Parathyroid adenoma (tissue), 2 donors: ENCODE measurements at regions not wholly inside any gene's neighbourhood (a gene's known extent, or its start where the extent isn't known, plus 50 kb on each side); places are given as distances from the start of the nearest gene placed in this dataset.

Source experiments
- H2AFZ ChIP-seq: fragments of 300-600 bp; sonication (generic); one replicate; pipeline ENCODE4 v1.7.0; 2017; ENCODE audit warnings: antibody characterized with exemption, mild to moderate bottlenecking
- H3K27ac ChIP-seq: fragments of 300-600 bp; sonication (generic); one replicate; pipeline ENCODE4 v1.7.0; 2017
- H3K27me3 ChIP-seq: fragments of 300-600 bp; sonication (generic); one replicate; pipeline ENCODE4 v1.7.0; 2017; ENCODE audit warnings: low read length; ENCODE audit not compliant: control insufficient read depth, insufficient read depth
- H3K36me3 ChIP-seq: fragments of 300-600 bp; sonication (generic); one replicate; pipeline ENCODE4 v1.7.0; 2017; ENCODE audit warnings: low read length; ENCODE audit not compliant: control insufficient read depth, insufficient read depth
- H3K4me1 ChIP-seq: fragments of 300-600 bp; sonication (generic); one replicate; pipeline ENCODE4 v1.7.0; 2017; ENCODE audit warnings: control low read depth
- H3K4me2 ChIP-seq: fragments of 300-600 bp; sonication (generic); one replicate; pipeline ENCODE4 v1.7.0; 2017; ENCODE audit warnings: low read length
- H3K4me3 ChIP-seq: fragments of 300-600 bp; sonication (generic); one replicate; pipeline ENCODE4 v1.7.0; 2017; ENCODE audit warnings: low read depth, low read length
- H3K79me2 ChIP-seq: fragments of 300-600 bp; sonication (generic); one replicate; pipeline ENCODE4 v1.7.0; 2017; ENCODE audit warnings: control low read depth
- H3K9ac ChIP-seq: fragments of 300-600 bp; sonication (generic); one replicate; pipeline ENCODE4 v1.7.0; 2017; ENCODE audit warnings: mild to moderate bottlenecking
- H3K9me3 ChIP-seq: fragments of 300-600 bp; sonication (generic); one replicate; pipeline ENCODE4 v1.7.0; 2017; ENCODE audit warnings: low read length; ENCODE audit not compliant: control insufficient read depth
- TF ChIP-seq, protein P1 (sequence below): fragments of 300-600 bp; sonication (generic); IDR thresholded peaks from one replicate; pipeline ENCODE4 v1.7.0; 2017; ENCODE audit warnings: antibody characterized with exemption, mild to moderate bottlenecking
- donor health status: primary hyperparathyroidism.

GRCh38 chr10:111142092-111142768 lies 65.4 kb downstream of the ADRA2A start:
- Histone ChIP-seq H3K36me3 (no peaks in the 10 kb centered on the region), H3K79me2 (no peaks in the 10 kb centered on the region), H3K4me3 (no peak overlapping the region), H3K27me3 (no peaks in the 10 kb centered on the region), H3K9me3 (no peaks in the 10 kb centered on the region), H3K9ac (no peak overlapping the region), H3K27ac (no peak overlapping the region), H3K4me2 (no peak overlapping the region), H3K4me1 (no peaks in the 10 kb centered on the region), H2AFZ (no peak overlapping the region)
- TF ChIP-seq, protein P1, sequence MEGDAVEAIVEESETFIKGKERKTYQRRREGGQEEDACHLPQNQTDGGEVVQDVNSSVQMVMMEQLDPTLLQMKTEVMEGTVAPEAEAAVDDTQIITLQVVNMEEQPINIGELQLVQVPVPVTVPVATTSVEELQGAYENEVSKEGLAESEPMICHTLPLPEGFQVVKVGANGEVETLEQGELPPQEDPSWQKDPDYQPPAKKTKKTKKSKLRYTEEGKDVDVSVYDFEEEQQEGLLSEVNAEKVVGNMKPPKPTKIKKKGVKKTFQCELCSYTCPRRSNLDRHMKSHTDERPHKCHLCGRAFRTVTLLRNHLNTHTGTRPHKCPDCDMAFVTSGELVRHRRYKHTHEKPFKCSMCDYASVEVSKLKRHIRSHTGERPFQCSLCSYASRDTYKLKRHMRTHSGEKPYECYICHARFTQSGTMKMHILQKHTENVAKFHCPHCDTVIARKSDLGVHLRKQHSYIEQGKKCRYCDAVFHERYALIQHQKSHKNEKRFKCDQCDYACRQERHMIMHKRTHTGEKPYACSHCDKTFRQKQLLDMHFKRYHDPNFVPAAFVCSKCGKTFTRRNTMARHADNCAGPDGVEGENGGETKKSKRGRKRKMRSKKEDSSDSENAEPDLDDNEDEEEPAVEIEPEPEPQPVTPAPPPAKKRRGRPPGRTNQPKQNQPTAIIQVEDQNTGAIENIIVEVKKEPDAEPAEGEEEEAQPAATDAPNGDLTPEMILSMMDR, result no peak

- Histone ChIP-seq H3K9ac (no peak overlapping the region), H3K27ac (no peak overlapping the region), H3K4me1 (no peaks in the 10 kb centered on the region), H3K4me2 (no peak overlapping the region), H3K79me2 (no peaks in the 10 kb centered on the region), H3K27me3 (no peaks in the 10 kb centered on the region), H3K9me3 (no peaks in the 10 kb centered on the region), H2AFZ (no peak overlapping the region), H3K4me3 (no peak overlapping the region), H3K36me3 (no peaks in the 10 kb centered on the region)
- TF ChIP-seq, protein P1, result no peak
Measured at GRCh38 chr10:111146025-111146640, 69.3 kb downstream of the ADRA2A start.

GRCh38 chr10:111148025-111148424 lies 71.2 kb downstream of the ADRA2A start:
- H3K4me1 ChIP-seq, result no peaks in the 10 kb centered on the region
- no peaks in the 10 kb centered on the region for H3K9me3 ChIP-seq
- H2AFZ ChIP-seq, result no peak overlapping the region
- H3K27me3 ChIP-seq, result no peaks in the 10 kb centered on the region
- H3K9ac ChIP-seq, result no peak overlapping the region
- H3K4me2 ChIP-seq, result no peak overlapping the region
- H3K4me3 ChIP-seq, result no peak overlapping the region
- H3K27ac ChIP-seq, result no peak overlapping the region
- TF ChIP-seq, protein P1, result no peak
- no peaks in the 10 kb centered on the region for H3K79me2 ChIP-seq
- H3K36me3 ChIP-seq, result no peaks in the 10 kb centered on the region

- no peak overlapping the region for H3K9ac ChIP-seq
- no peaks in the 10 kb centered on the region for H3K4me1 ChIP-seq
- H2AFZ ChIP-seq, result no peak overlapping the region
- no peaks in the 10 kb centered on the region for H3K79me2 ChIP-seq
- no peaks in the 10 kb centered on the region for H3K36me3 ChIP-seq
- no peak overlapping the region for H3K4me3 ChIP-seq
- no peaks in the 10 kb centered on the region for H3K9me3 ChIP-seq
- no peaks in the 10 kb centered on the region for H3K27me3 ChIP-seq
- no peak overlapping the region for H3K4me2 ChIP-seq
- TF ChIP-seq, protein P1, result no peak
- H3K27ac ChIP-seq, result no peak overlapping the region
Measured at GRCh38 chr10:111148440-111148839, 71.6 kb downstream of the ADRA2A start.

- TF ChIP-seq, protein P1, result no peak
- Histone ChIP-seq H3K79me2 (no peaks in the 10 kb centered on the region), H3K4me2 (no peak overlapping the region)
Measured at GRCh38 chr10:111150691-111151090, 73.9 kb downstream of the ADRA2A start.

More at GRCh38 chr10:111150691-111151090, 73.9 kb downstream of the ADRA2A start:
- H3K27me3 ChIP-seq, result no peaks in the 10 kb centered on the region
- H2AFZ ChIP-seq, result no peak overlapping the region
- H3K4me3 ChIP-seq, result no peak overlapping the region
- no peak overlapping the region for H3K27ac ChIP-seq
- no peaks in the 10 kb centered on the region for H3K4me1 ChIP-seq
- no peak overlapping the region for H3K9ac ChIP-seq
- no peaks in the 10 kb centered on the region for H3K36me3 ChIP-seq
- no peaks in the 10 kb centered on the region for H3K9me3 ChIP-seq
